SKM-1 treated with dmso at 0.1 percent for 144 hours (cell line): ENCODE measurements at regions not wholly inside any gene's neighbourhood (a gene's known extent, or its start where the extent isn't known, plus 50 kb on each side); places are given as distances from the start of the nearest gene placed in this dataset.

Experiments
- DNase-seq: peaks from one replicate; lab custom pipeline; 2025; ENCODE audit not compliant: unreplicated experiment; lab: John Stamatoyannopoulos, UW

GRCh38 chr20:1720845-1721475, 63.4 kb upstream of the SIRPG start:
- no peak for DNase-seq

GRCh38 chr20:1720226-1720625, 62.6 kb upstream of the SIRPG start:
- DNase-seq, result no peak

GRCh38 chr20:1718604-1719384, 61.2 kb upstream of the SIRPG start:
- no peak for DNase-seq

- no peak for DNase-seq
Measured at GRCh38 chr20:1712634-1713624, 55.4 kb upstream of the SIRPG start.

GRCh38 chr20:1711826-1712601, 54.4 kb upstream of the SIRPG start:
- DNase-seq, result no peak

- DNase-seq, result no peak
Measured at GRCh38 chr20:1711266-1711665, 53.7 kb upstream of the SIRPG start.

GRCh38 chr20:1710484-1710883, 52.9 kb upstream of the SIRPG start:
- no peak for DNase-seq

GRCh38 chr20:1707588-1708449, 50.2 kb upstream of the SIRPG start:
- peak; percentile 56 for DNase-seq
